Thyroid gland (tissue), 4 donors: ENCODE measurements at regions not wholly inside any gene's neighbourhood (a gene's known extent, or its start where the extent isn't known, plus 50 kb on each side); places are given as distances from the start of the nearest gene placed in this dataset.

Experiments
- DNase-seq, 2 donors: peaks; one replicate each; pipeline ENCODE4 v3.0.0-alpha.2; 2019
- H3K27ac ChIP-seq, 3 donors: fragments of 200-600 bp; sonication (generic); 1 replicate in 2 of 3; 2 replicates in 1 of 3; pipeline ENCODE4 v1.5.1; 2016 to 2019; ENCODE audit warnings: mild to moderate bottlenecking in 1 of 3, moderate library complexity in 1 of 3
- H3K27me3 ChIP-seq: fragments of 200-600 bp; sonication (generic); one replicate; pipeline ENCODE4 v1.5.1; 2019
- H3K36me3 ChIP-seq, 2 donors: fragments of 200-600 bp; sonication (generic); one replicate each; pipeline ENCODE4 v1.5.1; 2016 to 2019
- H3K4me1 ChIP-seq, 2 donors: fragments of 200-600 bp; sonication (generic); one replicate each; pipeline ENCODE4 v1.5.1; 2017 to 2019
- H3K4me3 ChIP-seq, 3 donors: fragments of 200-600 bp; sonication (generic); replicated peaks in 1 of 3; 1 replicate in 2 of 3; 2 replicates in 1 of 3; pipeline ENCODE4 v1.5.1; 2016; ENCODE audit warnings: mild to moderate bottlenecking in 1 of 3
- H3K9me3 ChIP-seq: fragments of 200-600 bp; sonication (generic); one replicate; pipeline ENCODE4 v1.5.1; 2017
- POLR2A ChIP-seq, 2 donors: fragments of 450-650 bp; IDR thresholded peaks; one replicate each; pipeline ENCODE4 v1.6.1; 2017; ENCODE audit warnings: antibody characterized with exemption in 2 of 2, mild to moderate bottlenecking in 2 of 2, moderate library complexity in 1 of 2
- WGBS, 2 donors: methylation state at CpG; one replicate each; pipeline ENCODE4 v1.1.5; 2017; 5-methylcytosine and 5-hydroxymethylcytosine counted together
- intact Hi-C: fragments of 100-400 bp; cut with DNase I; formaldehyde crosslinking; loops from one replicate; pipeline ENCODE4 v1.15.1; 2023
- TF ChIP-seq, protein P1 (sequence below), 6 experiments: fragments of 200-600 bp in 3 of 6; fragments of 450-650 bp in 3 of 6; sonication (generic) in 3 of 6; IDR thresholded peaks; one replicate each; pipeline ENCODE4 v1.5.1; 2016 to 2019; ENCODE audit warnings: antibody characterized with exemption in 6 of 6, mild to moderate bottlenecking in 2 of 6, inconsistent platforms in 1 of 6, moderate library complexity in 1 of 6

- Histone ChIP-seq H3K36me3 (no peaks in the 10 kb centered on the region), H3K27ac (no peak overlapping the region), H3K4me1 (no peaks in the 10 kb centered on the region), H3K9me3 (no peaks in the 10 kb centered on the region), H3K4me3 (no peak overlapping the region), H3K27me3 (no peaks in the 10 kb centered on the region)
- no peak for DNase-seq
- TF ChIP-seq, protein P1, sequence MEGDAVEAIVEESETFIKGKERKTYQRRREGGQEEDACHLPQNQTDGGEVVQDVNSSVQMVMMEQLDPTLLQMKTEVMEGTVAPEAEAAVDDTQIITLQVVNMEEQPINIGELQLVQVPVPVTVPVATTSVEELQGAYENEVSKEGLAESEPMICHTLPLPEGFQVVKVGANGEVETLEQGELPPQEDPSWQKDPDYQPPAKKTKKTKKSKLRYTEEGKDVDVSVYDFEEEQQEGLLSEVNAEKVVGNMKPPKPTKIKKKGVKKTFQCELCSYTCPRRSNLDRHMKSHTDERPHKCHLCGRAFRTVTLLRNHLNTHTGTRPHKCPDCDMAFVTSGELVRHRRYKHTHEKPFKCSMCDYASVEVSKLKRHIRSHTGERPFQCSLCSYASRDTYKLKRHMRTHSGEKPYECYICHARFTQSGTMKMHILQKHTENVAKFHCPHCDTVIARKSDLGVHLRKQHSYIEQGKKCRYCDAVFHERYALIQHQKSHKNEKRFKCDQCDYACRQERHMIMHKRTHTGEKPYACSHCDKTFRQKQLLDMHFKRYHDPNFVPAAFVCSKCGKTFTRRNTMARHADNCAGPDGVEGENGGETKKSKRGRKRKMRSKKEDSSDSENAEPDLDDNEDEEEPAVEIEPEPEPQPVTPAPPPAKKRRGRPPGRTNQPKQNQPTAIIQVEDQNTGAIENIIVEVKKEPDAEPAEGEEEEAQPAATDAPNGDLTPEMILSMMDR (IDR thresholded peaks at IDR 0.05) = no peak
- intact Hi-C loops = no loop called here
These were observed 652.6 kb downstream of the REEP3 start for GRCh38 chr10:64173826-64174225.

DNA sequence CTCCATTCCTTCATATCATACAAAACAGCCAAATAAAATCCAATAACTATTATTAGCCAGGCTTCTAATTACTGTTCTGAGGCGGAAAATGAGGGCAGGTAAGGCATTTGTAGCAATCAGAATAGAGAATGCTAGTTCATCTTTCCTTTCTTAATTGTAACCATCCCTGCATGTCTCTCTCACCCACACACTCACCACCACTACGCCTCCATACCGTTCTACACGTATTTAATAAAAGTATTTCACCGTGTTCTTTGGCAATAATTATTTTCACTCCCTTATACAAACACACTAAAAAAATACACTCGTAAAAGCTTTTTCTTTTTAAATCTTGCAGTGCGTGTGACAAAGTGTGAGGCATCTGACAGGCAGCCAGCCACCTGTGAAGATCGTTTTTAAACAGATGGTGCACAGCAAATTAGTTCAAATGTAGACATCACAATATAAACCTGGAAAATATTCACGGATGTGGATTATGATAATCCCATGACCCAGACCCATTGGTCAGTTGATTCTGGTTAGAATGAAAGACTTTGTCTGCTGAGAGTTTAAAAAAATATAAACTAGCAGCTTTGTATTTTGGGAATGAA lies 653.6 kb downstream of the REEP3 start:
- H3K27me3 ChIP-seq = no peaks in the 10 kb centered on the region
- no peak overlapping the region for H3K27ac ChIP-seq
- H3K9me3 ChIP-seq = no peaks in the 10 kb centered on the region
- H3K36me3 ChIP-seq = no peaks in the 10 kb centered on the region
- H3K4me1 ChIP-seq = no peaks in the 10 kb centered on the region
- DNase-seq = no peak
- TF ChIP-seq, protein P1 (IDR thresholded peaks at IDR 0.05) = no peak
- TF ChIP-seq POLR2A (IDR thresholded peaks at IDR 0.05) = no peak
- 42 to 53% methylated on average over 9 of the region's 9 CpGs for WGBS, 2 donors
- intact Hi-C loops = no loop called here
- H3K4me3 ChIP-seq = no peak overlapping the region

GRCh38 chr10:64175271-64175962 lies 654.2 kb downstream of the REEP3 start:
- Histone ChIP-seq H3K4me3 (no peak overlapping the region), H3K36me3 (no peaks in the 10 kb centered on the region), H3K27me3 (no peaks in the 10 kb centered on the region), H3K27ac (no peak overlapping the region), H3K9me3 (no peaks in the 10 kb centered on the region), H3K4me1 (no peaks in the 10 kb centered on the region)
- WGBS, 2 donors = 54% methylated on average over 4 of the region's 4 CpGs
- DNase-seq = no peak
- no peak for TF ChIP-seq POLR2A (IDR thresholded peaks at IDR 0.05)
- TF ChIP-seq, protein P1 (IDR thresholded peaks at IDR 0.05) = no peak
- intact Hi-C loops = no loop called here

DNA sequence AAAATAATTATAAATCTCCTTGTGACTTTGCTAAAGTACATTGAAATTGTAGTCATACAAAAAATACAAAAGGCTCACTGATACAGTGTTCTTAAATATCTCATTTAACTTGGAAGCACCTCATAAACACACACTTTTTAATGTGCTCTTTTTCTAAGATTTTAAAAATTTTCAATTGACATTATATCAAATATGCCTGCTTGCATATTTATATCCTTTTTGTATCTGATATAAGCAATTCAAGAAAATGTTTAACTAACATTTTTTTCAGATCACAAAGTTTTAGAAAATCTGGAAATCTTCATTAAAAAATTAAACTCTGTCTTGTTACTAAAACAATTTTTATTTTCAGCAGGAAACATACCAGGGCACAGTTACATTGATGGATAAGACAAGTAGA lies 661.5 kb downstream of the REEP3 start:
- H3K4me3 ChIP-seq = no peak overlapping the region
- no peak overlapping the region for H3K27ac ChIP-seq
- H3K9me3 ChIP-seq = no peaks in the 10 kb centered on the region
- H3K4me1 ChIP-seq = no peaks in the 10 kb centered on the region
- H3K36me3 ChIP-seq = no peaks in the 10 kb centered on the region
- TF ChIP-seq POLR2A (IDR thresholded peaks at IDR 0.05) = no peak
- no peak for DNase-seq
- H3K27me3 ChIP-seq = no peaks in the 10 kb centered on the region
- intact Hi-C loops = no loop called here

DNA sequence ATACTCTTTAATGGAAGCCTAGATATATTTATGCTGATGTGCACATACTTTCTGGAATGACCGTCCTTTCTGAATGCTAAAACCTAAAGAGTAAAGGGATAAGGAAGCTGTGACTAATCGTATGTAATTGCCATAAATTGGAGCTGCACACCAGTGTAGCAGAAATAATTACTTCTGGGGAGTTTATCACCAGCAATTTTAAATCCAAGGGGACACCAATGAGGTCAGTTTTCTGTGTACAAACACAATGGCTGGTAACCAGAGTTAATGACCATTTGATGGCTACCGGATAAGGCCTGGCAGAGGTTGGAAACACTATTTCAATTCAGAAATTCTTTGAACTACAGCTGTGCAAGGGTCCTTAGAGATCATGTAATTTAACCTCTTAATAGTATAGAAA lies 670.1 kb downstream of the REEP3 start:
- Histone ChIP-seq H3K4me1 (no peaks in the 10 kb centered on the region), H3K27me3 (no peaks in the 10 kb centered on the region), H3K4me3 (no peak overlapping the region), H3K27ac (no peak overlapping the region), H3K36me3 (no peaks in the 10 kb centered on the region), H3K9me3 (no peaks in the 10 kb centered on the region)
- 66 to 82% methylated on average over 3 of the region's 3 CpGs for WGBS, 2 donors
- DNase-seq = no peak
- no peak for TF ChIP-seq POLR2A (IDR thresholded peaks at IDR 0.05)
- TF ChIP-seq, protein P1 (IDR thresholded peaks at IDR 0.05) = no peak
- intact Hi-C loops = no loop called here
